ENCODE measurements at regions not wholly inside any gene's neighbourhood (a gene's known extent, or its start where the extent isn't known, plus 50 kb on each side); places are given as distances from the start of the nearest gene placed in this dataset.
A peak's percentile ranks its signal among the peaks of the same experiment; 100 is the strongest.
"Not testable (repeated sequence)": the region's sequence is repeated elsewhere in the genome, so short reads cannot be mapped to it uniquely, and the experiment has no call there.

DNA sequence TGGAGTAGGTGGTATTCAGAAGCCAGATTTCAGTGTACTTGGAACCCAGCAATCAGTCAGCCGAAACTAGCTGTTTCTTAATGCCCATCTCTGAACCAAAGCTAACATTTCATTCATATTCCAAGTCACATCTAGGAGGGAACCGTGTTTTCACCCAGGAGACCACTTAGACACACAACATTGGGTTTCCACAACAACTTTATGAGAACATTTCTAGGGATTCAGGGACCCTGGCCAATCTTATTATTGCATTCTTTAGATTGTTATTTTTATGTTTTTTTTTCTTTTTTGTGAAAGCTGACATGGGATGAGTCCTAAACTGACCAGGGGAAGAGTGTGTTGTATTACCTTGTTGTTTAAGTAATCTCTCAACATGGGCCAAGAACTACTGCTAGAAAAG, 72.5 kb upstream of the KIAA0040 start:
- no peak overlapping the region for H3K4me3 ChIP-seq (replicated peaks; ENCODE audit: low read depth, low read length)
- H3K36me3 ChIP-seq (ENCODE audit: control insufficient read depth, insufficient read depth, low read length): no peaks in the 10 kb centered on the region
- no peaks in the 10 kb centered on the region for H3K27me3 ChIP-seq (replicated peaks; ENCODE audit: control insufficient read depth, insufficient read depth, low read length)
- TF ChIP-seq, protein P1, sequence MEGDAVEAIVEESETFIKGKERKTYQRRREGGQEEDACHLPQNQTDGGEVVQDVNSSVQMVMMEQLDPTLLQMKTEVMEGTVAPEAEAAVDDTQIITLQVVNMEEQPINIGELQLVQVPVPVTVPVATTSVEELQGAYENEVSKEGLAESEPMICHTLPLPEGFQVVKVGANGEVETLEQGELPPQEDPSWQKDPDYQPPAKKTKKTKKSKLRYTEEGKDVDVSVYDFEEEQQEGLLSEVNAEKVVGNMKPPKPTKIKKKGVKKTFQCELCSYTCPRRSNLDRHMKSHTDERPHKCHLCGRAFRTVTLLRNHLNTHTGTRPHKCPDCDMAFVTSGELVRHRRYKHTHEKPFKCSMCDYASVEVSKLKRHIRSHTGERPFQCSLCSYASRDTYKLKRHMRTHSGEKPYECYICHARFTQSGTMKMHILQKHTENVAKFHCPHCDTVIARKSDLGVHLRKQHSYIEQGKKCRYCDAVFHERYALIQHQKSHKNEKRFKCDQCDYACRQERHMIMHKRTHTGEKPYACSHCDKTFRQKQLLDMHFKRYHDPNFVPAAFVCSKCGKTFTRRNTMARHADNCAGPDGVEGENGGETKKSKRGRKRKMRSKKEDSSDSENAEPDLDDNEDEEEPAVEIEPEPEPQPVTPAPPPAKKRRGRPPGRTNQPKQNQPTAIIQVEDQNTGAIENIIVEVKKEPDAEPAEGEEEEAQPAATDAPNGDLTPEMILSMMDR (IDR thresholded peaks at IDR 0.05; ENCODE audit: insufficient read depth, low read length, poor library complexity, severe bottlenecking): no peak
- DNase-seq (ENCODE audit: extremely low read depth, insufficient read length): no peak

GRCh38 chr1:175262621-175263020, 70.0 kb upstream of the KIAA0040 start:
- no peak for DNase-seq (ENCODE audit: extremely low read depth, insufficient read length)
- TF ChIP-seq, protein P1 (IDR thresholded peaks at IDR 0.05; ENCODE audit: insufficient read depth, low read length, poor library complexity, severe bottlenecking): no peak
- Histone ChIP-seq H3K4me3 (replicated peaks; ENCODE audit: low read depth, low read length) (no peak overlapping the region), H3K36me3 (ENCODE audit: control insufficient read depth, insufficient read depth, low read length) (no peaks in the 10 kb centered on the region), H3K27me3 (replicated peaks; ENCODE audit: control insufficient read depth, insufficient read depth, low read length) (no peaks in the 10 kb centered on the region)

- not testable (repeated sequence) for H3K27me3 ChIP-seq (replicated peaks; ENCODE audit: control insufficient read depth, insufficient read depth, low read length); H3K36me3 ChIP-seq (ENCODE audit: control insufficient read depth, insufficient read depth, low read length); DNase-seq (ENCODE audit: extremely low read depth, insufficient read length); H3K4me3 ChIP-seq (replicated peaks; ENCODE audit: low read depth, low read length)
Measured at GRCh38 chr1:175256246-175256645, 63.7 kb upstream of the KIAA0040 start.

DNA sequence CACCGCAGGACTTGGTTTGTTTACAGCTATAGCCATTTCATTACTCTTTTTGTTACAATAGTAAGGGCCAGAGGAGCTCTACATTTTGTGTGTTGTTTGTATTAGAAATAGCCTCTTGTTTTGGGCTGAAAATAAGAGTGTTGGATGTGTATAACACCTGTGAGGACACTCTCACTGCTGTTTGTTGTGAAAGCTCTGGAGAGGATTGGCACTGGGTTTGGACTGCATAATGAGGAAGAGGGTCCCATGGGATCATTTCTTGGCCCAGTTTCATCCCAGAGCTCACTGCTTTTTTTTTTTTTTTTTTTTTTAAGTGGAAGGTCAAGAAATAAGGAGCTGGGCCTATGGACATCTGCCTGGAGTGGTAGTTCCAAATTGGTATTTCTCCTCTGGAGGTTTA, 61.6 kb upstream of the KIAA0040 start:
- no peak for DNase-seq (ENCODE audit: extremely low read depth, insufficient read length)
- no peaks in the 10 kb centered on the region for H3K36me3 ChIP-seq (ENCODE audit: control insufficient read depth, insufficient read depth, low read length)
- no peak overlapping the region for H3K4me3 ChIP-seq (replicated peaks; ENCODE audit: low read depth, low read length)
- H3K27me3 ChIP-seq (replicated peaks; ENCODE audit: control insufficient read depth, insufficient read depth, low read length): no peaks in the 10 kb centered on the region
- TF ChIP-seq, protein P1 (IDR thresholded peaks at IDR 0.05; ENCODE audit: insufficient read depth, low read length, poor library complexity, severe bottlenecking): no peak

DNA sequence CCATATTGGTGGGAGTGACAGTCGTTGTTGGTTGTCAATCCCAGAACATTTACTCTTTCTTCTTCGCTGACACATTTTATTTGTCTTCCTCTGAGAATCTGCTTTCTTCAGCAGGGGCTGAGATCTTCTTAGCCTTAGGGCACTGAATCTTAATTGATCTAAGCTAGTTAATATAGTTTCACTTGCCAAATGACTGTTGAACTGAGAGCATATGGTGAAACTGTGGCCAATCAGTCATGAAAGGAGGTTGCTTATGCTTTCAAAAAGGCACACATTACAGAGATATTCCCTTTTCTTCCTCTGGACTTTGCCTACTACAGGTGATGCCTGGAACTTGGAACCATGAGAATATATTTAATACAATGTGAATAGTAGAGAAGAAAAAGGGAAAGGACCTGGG, 60.0 kb upstream of the KIAA0040 start:
- TF ChIP-seq, protein P1 (IDR thresholded peaks at IDR 0.05; ENCODE audit: insufficient read depth, low read length, poor library complexity, severe bottlenecking): no peak
- Histone ChIP-seq H3K4me3 (replicated peaks; ENCODE audit: low read depth, low read length) (no peak overlapping the region), H3K36me3 (ENCODE audit: control insufficient read depth, insufficient read depth, low read length) (no peaks in the 10 kb centered on the region), H3K27me3 (replicated peaks; ENCODE audit: control insufficient read depth, insufficient read depth, low read length) (no peaks in the 10 kb centered on the region)
- peak; percentile 21 for DNase-seq (ENCODE audit: extremely low read depth, insufficient read length)

GRCh38 chr1:175250027-175250426, 57.5 kb upstream of the KIAA0040 start:
- Histone ChIP-seq H3K4me3 (replicated peaks; ENCODE audit: low read depth, low read length) (no peak overlapping the region), H3K27me3 (replicated peaks; ENCODE audit: control insufficient read depth, insufficient read depth, low read length) (no peaks in the 10 kb centered on the region), H3K36me3 (ENCODE audit: control insufficient read depth, insufficient read depth, low read length) (no peaks in the 10 kb centered on the region)
- TF ChIP-seq, protein P1 (IDR thresholded peaks at IDR 0.05; ENCODE audit: insufficient read depth, low read length, poor library complexity, severe bottlenecking): no peak
- no peak for DNase-seq (ENCODE audit: extremely low read depth, insufficient read length)

GRCh38 chr1:175248036-175248435, 55.5 kb upstream of the KIAA0040 start:
- not testable (repeated sequence) for H3K27me3 ChIP-seq (replicated peaks; ENCODE audit: control insufficient read depth, insufficient read depth, low read length); DNase-seq (ENCODE audit: extremely low read depth, insufficient read length); H3K4me3 ChIP-seq (replicated peaks; ENCODE audit: low read depth, low read length); H3K36me3 ChIP-seq (ENCODE audit: control insufficient read depth, insufficient read depth, low read length)

DNA sequence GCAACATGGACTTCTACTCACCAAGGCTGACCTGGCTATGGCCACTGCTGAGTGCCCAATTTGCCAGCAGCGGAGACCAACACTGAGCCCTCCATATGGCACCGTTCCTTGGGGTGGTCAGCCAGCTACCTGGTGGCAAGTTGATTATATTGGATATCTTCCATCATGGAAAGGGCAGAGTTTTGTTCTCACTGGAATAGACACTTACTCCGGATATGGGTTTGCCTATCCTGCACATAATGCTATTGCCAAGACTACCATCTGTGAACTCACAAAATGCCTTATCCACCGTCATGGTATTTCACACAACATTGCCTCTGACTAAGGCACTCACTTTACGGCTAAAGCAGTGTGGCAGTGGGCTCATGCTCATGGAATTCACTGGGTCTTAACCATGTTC, 54.5 kb upstream of the KIAA0040 start:
- H3K36me3 ChIP-seq (ENCODE audit: control insufficient read depth, insufficient read depth, low read length); DNase-seq (ENCODE audit: extremely low read depth, insufficient read length); H3K4me3 ChIP-seq (replicated peaks; ENCODE audit: low read depth, low read length); H3K27me3 ChIP-seq (replicated peaks; ENCODE audit: control insufficient read depth, insufficient read depth, low read length): not testable (repeated sequence)
